ENCODE measurements at regions not wholly inside any gene's neighbourhood (a gene's known extent, or its start where the extent isn't known, plus 50 kb on each side); places are given as distances from the start of the nearest gene placed in this dataset.

- TF ChIP-seq CTCF (optimal IDR thresholded peaks at IDR 0.05 in 1 of 3, IDR thresholded peaks at IDR 0.05 in 1 of 3, conservative IDR thresholded peaks at IDR 0.05 in 1 of 3; ENCODE audit: extremely low read depth in 1 of 3, insufficient read depth in 2 of 3, low read length in 3 of 3): no peak
- TF ChIP-seq EZH2 (IDR thresholded peaks at IDR 0.05; ENCODE audit: low read length): no peak
Observed at GRCh38 chr20:5677389-5677788, 66.6 kb upstream of the GPCPD1 start.
